ENCODE measurements at regions not wholly inside any gene's neighbourhood (a gene's known extent, or its start where the extent isn't known, plus 50 kb on each side); places are given as distances from the start of the nearest gene placed in this dataset.
"Not testable (repeated sequence)": the region's sequence is repeated elsewhere in the genome, so short reads cannot be mapped to it uniquely, and the experiment has no call there.

- DNase-seq (ENCODE audit: low spot score), result peak; percentile 18
Observed at GRCh38 chr2:175353275-175353674, 171.8 kb upstream of the ATP5MC3 start.

- DNase-seq (ENCODE audit: low spot score), result no peak
Observed at GRCh38 chr2:175351512-175351911, 170.0 kb upstream of the ATP5MC3 start.

- DNase-seq (ENCODE audit: low spot score), result no peak
Observed at GRCh38 chr2:175350105-175350504, 168.6 kb upstream of the ATP5MC3 start.

GRCh38 chr2:175342085-175342484, 160.6 kb upstream of the ATP5MC3 start:
- DNase-seq (ENCODE audit: low spot score), result no peak

GRCh38 chr2:175330195-175330594, 148.7 kb upstream of the ATP5MC3 start:
- DNase-seq (ENCODE audit: low spot score), result no peak

- DNase-seq (ENCODE audit: low spot score), result no peak
Observed at GRCh38 chr2:175326801-175327200, 145.3 kb upstream of the ATP5MC3 start.

- DNase-seq (ENCODE audit: low spot score), result not testable (repeated sequence)
Observed at GRCh38 chr2:175326164-175326563, 144.7 kb upstream of the ATP5MC3 start.

GRCh38 chr2:175323162-175323561, 141.7 kb upstream of the ATP5MC3 start:
- DNase-seq (ENCODE audit: low spot score), result no peak

- DNase-seq (ENCODE audit: low spot score), result no peak
Observed at GRCh38 chr2:175318542-175318941, 137.0 kb upstream of the ATP5MC3 start.

GRCh38 chr2:175317751-175318150, 136.2 kb upstream of the ATP5MC3 start:
- DNase-seq (ENCODE audit: low spot score), result no peak

- DNase-seq (ENCODE audit: low spot score), result no peak
Observed at GRCh38 chr2:175312137-175312536, 130.6 kb upstream of the ATP5MC3 start.

GRCh38 chr2:175310813-175311504, 129.4 kb upstream of the ATP5MC3 start:
- no peak for DNase-seq (ENCODE audit: low spot score)

GRCh38 chr2:175309799-175310198, 128.3 kb upstream of the ATP5MC3 start:
- DNase-seq (ENCODE audit: low spot score), result no peak

GRCh38 chr2:175308005-175308404, 126.5 kb upstream of the ATP5MC3 start:
- no peak for DNase-seq (ENCODE audit: low spot score)

GRCh38 chr2:175304541-175304940, 123.0 kb upstream of the ATP5MC3 start:
- no peak for DNase-seq (ENCODE audit: low spot score)

GRCh38 chr2:175293776-175294175, 112.3 kb upstream of the ATP5MC3 start:
- no peak for DNase-seq (ENCODE audit: low spot score)

- no peak for DNase-seq (ENCODE audit: low spot score)
Observed at GRCh38 chr2:175293195-175293594, 111.7 kb upstream of the ATP5MC3 start.

- no peak for DNase-seq (ENCODE audit: low spot score)
Observed at GRCh38 chr2:175282886-175283285, 101.4 kb upstream of the ATP5MC3 start.

GRCh38 chr2:175282300-175282699, 100.8 kb upstream of the ATP5MC3 start:
- peak; percentile 25 for DNase-seq (ENCODE audit: low spot score)

- no peak for DNase-seq (ENCODE audit: low spot score)
Observed at GRCh38 chr2:175277772-175278171, 96.3 kb upstream of the ATP5MC3 start.

GRCh38 chr2:175275539-175275938, 94.0 kb upstream of the ATP5MC3 start:
- no peak for DNase-seq (ENCODE audit: low spot score)

- DNase-seq (ENCODE audit: low spot score), result no peak
Observed at GRCh38 chr2:175259164-175259563, 77.7 kb upstream of the ATP5MC3 start.

GRCh38 chr2:175256806-175257585, 75.5 kb upstream of the ATP5MC3 start:
- DNase-seq (ENCODE audit: low spot score), result no peak

- DNase-seq (ENCODE audit: low spot score), result not testable (repeated sequence)
Observed at GRCh38 chr2:175256391-175256790, 74.9 kb upstream of the ATP5MC3 start.
